Activated T-cell treated with anti-CD3 and anti-CD28 coated beads, Interleukin-2, amount 50 U/mL, for 48 hours (primary cell): ENCODE measurements at regions not wholly inside any gene's neighbourhood (a gene's known extent, or its start where the extent isn't known, plus 50 kb on each side); places are given as distances from the start of the nearest gene placed in this dataset.
"Not testable (repeated sequence)": the region's sequence is repeated elsewhere in the genome, so short reads cannot be mapped to it uniquely, and the experiment has no call there.

Experiments
- DNase-seq, 2 experiments: peaks; one replicate each; pipeline ENCODE4 v3.0.0-alpha.2; 2020

DNA sequence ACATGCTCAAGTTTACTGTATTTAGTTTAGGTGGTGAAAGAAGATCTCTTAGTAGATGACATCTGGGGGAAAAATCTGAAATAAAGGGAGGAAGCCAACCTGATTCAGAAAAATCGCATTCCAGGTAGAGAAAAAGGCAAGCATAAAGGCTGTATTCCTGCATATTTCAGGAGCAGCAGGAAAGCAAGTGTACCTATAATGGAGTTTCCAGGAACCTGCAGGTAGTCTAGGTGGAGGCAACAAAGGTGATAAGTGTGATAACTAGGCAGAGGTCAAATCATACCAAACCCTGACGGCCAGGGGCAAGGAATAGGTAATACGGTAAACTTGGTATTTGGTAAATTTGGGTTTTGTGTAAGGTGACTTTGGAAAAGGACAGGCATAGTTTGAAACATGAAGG is 132.8 kb upstream of the GOT2 start:
- DNase-seq: no peak

- DNase-seq: no peak
These were observed 129.6 kb upstream of the GOT2 start for GRCh38 chr16:58863761-58864160.

- DNase-seq: no peak
These were observed 128.9 kb upstream of the GOT2 start for GRCh38 chr16:58863042-58863441.

DNA sequence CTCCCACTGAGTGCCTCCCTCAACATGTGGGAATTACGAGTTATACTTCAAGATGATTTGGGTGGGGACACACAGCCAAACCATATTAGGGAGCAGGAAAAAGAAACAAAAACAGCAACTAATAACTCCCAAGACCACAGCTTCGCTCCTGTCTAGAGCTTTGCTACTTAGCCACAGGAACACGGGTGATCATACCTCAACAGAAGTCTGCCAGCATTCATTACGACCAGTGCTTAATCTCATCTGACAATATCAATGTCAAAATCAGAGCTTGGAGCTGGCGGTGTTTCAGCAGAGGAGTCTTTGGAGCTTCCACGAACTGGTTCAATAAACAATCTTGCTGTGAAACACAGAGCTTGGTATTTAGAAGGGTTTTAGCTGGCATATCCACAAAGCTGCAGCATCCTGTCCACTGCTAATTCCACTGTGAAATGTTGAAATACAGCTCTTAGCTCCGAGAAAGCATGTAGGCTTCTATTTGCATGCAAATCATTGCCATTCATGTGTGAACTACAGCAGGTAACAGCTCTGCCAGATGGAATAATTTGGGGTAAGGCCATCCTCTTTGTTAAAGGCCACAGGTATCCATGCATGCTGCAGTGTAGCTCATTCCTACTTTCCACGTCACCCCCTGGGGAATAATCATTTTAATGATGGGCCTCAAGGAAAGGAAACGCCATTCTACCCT is 128.4 kb upstream of the GOT2 start:
- DNase-seq: no peak

DNA sequence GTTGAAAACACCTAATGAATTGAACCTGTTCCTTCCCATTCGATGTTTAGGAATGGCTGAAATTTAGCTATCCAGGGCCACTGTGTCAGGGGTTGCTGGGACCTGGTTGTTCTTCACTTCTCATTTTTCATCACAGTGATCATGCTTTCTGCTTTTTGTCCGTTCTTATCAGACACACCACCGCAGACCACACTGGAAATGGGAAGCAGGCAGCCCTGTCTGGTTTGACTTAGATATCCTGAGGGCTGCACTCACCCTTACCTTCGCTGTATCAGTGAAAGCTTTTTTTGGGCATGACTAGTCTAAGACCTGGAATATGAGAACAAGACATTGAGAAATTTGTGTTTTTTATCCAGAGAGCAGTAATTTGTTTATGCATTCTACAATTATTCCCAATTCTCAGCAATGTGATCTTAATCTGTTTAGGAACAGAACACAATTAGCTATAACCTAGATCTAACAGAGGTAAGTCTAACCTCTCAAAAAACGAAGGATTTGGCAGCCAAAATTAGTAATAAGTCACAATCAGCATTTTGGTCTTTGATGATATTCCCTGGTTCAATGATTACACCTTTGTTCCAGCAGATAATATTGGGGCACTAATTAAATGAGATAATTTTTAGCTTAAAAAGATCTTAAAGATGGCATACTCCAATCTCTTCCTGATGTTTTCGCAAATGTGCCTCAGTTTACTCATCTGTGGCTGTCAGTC is 126.0 kb upstream of the GOT2 start:
- DNase-seq: no peak

- DNase-seq: not testable (repeated sequence)
These were observed 124.5 kb upstream of the GOT2 start for GRCh38 chr16:58858577-58858976.

- no peak for DNase-seq
These were observed 121.3 kb upstream of the GOT2 start for GRCh38 chr16:58855291-58855863.

GRCh38 chr16:58853854-58854791 is 120.0 kb upstream of the GOT2 start:
- no peak for DNase-seq

- DNase-seq: no peak
These were observed 116.5 kb upstream of the GOT2 start for GRCh38 chr16:58850678-58851020.

- DNase-seq: no peak
These were observed 116.0 kb upstream of the GOT2 start for GRCh38 chr16:58850019-58850677.

DNA sequence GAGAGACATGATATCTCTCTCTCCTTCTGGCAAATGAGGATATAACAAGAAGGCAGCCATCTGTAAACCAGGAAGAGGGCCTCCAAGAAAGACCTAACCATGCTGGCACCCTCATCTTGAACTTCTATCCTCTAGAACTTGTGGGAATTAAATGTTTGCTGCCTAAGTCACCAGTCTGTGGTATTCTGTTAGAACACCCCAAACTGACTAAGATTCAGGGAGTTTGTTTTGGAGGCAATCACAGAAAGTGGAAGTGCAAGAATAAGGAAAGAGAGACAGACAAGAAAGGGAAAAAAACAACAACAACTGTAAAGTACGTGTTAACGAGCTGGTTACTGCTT is 114.5 kb upstream of the GOT2 start:
- no peak for DNase-seq

- DNase-seq: no peak
These were observed 114.0 kb upstream of the GOT2 start for GRCh38 chr16:58847902-58848661.

DNA sequence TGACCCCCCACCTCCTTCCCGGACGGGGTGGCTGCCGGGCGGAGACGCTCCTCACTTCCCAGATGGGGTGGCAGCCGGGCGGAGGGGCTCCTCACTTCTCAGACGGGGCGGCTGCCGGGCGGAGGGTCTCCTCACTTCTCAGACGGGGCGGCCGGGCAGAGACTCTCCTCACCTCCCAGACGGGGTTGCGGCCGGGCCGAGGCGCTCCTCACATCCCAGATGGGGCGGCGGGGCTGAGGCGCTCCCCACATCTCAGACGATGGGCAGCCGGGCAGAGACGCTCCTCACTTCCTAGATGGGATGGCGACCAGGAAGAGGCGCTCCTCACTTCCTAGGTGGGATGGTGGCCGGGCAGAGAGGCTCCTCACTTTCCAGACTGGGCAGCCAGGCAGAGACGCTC is 112.1 kb upstream of the GOT2 start:
- not testable (repeated sequence) for DNase-seq

DNA sequence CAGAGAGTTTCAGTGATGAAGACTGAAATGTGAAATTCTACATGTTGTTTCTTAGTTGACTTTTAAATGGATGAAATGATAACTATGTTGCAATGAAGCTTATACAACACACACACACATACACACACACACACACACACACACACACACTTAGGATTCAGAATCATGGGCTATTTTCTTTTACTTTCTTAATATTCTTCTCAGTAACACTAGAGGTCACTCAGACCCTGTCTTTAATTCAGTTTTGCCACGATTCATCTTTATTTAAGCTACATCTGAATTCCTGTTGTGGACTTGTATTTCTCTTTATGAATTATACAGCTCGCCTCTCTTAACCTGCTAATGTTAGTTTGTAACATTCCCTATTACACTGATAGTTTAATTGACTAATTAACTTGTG is 109.6 kb upstream of the GOT2 start:
- DNase-seq: no peak

DNA sequence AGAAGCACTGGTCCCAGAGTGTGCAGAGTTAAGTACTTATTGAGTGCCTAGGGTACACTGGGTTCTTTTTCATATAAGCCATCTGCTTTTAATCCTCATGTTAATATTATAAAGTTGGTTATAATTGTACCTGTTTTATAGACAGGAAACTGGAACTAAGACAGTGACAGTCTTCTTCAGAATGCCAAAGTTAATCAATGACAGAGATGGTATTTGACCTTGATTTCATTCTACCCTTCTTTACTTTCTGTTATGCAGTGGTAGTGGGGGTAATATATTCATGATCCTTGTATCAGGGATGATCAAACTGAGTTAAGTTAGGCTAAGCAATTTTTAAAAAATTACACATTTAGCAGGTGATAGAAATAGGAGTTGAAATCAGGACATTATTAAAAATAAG is 108.6 kb upstream of the GOT2 start:
- no peak for DNase-seq

DNA sequence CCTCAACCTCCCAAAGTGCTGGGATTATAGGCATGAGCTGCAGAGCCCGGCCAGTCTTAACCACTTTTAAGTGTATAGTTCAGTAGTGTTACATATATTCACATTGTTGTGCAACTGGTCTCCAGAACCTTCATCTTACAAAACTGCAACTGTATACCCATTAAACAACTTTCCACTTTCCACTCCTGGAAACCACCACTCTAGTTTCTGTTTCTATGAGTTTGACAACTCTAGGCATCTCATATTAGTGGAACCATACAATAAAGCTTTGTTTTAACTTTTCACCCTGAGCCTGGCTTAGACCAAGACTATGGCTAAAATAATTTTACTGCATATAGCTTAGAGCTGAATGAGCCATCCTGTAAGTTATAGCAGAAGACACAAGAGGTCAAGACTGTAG is 108.0 kb upstream of the GOT2 start:
- no peak for DNase-seq

DNA sequence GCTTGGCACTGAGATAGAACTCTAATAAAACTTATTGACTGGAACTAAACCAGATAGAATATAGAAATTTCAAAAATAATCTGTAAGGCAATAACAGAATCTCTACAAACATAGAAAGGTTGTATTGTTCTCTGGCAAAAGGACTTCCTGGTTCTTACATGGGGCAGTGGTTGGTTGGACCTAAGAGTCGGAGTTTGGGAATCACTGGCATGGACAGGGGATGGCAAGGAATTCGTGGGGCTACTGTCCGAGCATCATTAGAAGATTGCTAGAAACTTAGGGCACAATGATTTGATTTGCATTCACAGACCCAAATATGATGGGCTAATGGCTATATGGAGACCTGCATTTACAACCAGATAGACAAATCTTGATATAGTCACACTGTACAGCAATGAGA is 103.8 kb upstream of the GOT2 start:
- DNase-seq: no peak

DNA sequence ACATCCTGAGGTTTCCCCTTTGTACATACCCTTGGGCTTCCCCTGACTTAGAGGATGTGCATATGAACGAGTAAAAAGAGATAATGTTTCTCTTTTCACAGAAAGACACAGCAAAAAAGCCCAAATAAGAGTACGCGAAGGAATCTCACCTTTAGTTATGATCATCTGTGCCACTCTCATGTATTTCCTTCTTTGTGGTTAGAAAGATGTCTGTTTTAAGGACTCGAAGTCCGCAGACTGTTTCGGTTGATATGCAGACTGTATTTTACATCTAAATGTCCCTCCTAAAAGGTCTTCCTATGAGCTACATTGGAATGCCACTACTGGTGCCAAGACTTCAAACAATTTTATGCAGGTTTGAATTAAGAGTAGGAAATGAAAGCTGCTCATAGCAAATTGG is 102.3 kb upstream of the GOT2 start:
- no peak for DNase-seq

DNA sequence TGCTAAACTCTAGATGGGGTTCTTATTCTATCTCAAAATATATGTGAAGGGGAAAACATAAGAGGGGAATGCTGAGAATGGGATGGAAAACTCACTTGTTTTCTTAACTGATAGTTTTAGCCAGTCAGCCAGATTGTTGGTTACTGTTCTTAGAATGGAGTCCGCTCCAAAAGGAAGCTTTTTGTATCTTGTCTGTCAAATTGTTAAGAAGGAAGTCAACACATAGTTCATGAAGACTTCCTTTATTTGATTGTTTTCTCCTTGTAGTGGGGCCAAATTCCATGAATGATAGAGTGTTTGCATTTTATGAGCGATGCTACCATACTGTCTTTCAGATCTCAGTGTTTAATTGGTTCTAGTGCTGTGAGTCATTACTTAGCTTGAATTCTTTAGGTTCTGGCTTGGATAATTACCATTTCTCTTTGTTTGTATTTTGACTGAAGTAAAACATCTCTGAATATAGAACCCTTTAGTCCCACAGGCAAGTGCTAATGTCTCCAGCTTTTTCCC is 98.3 kb upstream of the GOT2 start:
- DNase-seq: no peak

GRCh38 chr16:58831386-58831785 is 97.3 kb upstream of the GOT2 start:
- DNase-seq: no peak

DNA sequence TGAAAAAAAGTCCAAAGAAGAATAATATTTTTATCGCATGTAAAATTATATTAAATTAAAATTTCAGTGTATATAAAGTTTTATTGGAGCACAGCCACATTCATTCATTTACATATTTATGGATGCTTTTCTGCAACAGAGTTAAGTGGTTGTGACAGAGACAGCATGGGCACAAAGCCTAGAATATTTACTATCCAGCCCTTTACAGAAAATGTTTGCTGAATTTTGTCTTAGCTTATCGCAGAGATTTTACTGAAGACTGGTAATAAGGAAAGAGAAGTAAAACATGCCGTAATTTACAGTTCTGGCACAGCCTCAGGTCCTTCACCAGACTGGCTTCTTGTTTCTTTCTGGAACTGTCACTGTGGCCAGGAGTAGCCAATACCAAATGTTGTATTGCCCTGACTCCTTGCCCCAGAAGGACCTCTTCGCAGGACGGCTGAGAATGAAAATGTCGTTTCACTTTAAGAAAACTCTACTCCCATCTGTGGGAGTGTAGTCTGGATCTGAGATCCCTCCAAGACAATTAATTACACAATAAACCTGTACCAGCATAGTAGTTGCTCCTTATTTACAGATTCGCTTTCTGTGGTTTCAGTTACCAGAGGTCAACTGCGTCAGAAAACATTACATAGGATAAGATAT is 94.9 kb upstream of the GOT2 start:
- no peak for DNase-seq

DNA sequence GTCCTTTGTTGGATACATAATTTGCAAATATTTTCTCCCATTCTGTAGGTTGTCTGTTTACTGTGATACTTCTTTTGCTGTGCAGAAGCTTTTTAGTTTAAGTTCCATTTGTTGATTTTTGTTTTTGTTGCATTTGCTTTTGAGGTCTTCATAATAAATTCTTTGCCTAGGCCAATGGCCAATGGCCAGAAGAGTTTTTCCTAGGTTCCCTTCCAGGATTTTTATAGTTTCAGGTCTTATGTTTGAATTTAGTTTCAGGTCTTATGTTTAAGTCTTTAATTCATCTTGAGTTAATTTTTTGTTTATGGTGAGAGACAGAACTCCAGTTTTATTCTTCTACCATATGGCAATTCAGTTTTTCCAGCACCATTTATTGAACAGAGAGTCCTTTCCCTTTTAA is 90.1 kb upstream of the GOT2 start:
- DNase-seq: no peak
